ENCODE measurements at regions not wholly inside any gene's neighbourhood (a gene's known extent, or its start where the extent isn't known, plus 50 kb on each side); places are given as distances from the start of the nearest gene placed in this dataset.

DNA sequence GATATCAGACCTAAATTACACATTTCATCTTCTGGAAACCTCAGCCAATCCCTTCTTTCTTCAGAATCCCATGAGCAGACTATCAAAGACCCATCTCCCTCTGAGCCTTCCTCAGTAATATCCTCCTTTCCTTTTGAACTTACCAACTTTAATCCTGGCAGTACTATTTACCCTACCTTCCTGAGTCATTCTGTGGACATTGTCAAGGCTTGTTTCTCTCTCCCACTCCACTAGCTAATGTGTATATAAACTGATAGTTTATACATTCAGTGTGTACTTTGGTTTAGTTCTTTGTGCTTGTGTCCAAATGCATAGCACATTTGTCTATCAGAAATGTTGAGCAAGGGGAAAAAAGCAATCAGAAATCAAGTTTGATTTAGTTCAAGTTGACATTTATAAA lies 568.3 kb downstream of the CSNK1G3 start:
- no peak for DNase-seq
- Histone ChIP-seq H3K4me1 (no peaks in the 10 kb centered on the region), H3K9me3 (peaks cover 0 to 10% (median 0%) of the 10 kb centered on the region in 8 donors), H3K27ac (no peak overlapping the region), H3K27me3 (replicated peaks in 1 of 7) (no peaks in the 10 kb centered on the region), H3K36me3 (no peaks in the 10 kb centered on the region), H3K4me3 (no peak overlapping the region)
- TF ChIP-seq POLR2A (IDR thresholded peaks at IDR 0.05) (no peak), POLR2AphosphoS5 (IDR thresholded peaks at IDR 0.05) (no peak), CTCF (IDR thresholded peaks at IDR 0.05 in 8 of 11, conservative IDR thresholded peaks at IDR 0.05 in 3 of 11) (no peak)
- intact Hi-C loops (cut with DNase I; ENCODE audit: low total_unique reads) = no loop called here

DNA sequence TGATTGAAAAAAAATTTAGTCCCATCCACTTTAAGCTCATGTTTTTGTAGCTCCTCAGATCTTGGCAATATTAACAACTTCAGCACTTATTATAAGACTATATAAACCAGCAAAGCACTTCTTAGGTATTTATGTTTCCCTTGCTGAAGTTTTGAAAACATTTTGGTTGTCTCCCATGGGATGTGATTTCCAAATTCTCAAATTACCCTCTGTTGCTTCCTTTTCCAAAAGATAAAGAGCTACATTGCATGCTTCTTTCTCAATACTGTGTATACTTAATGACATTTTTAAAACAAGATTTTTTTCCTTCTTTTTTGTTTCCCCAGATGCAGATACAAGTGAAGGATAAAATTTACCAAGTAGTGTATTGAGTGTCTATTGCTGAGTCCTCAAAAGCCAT lies 567.1 kb downstream of the CSNK1G3 start:
- no peak overlapping the region for H3K4me3 ChIP-seq
- H3K27ac ChIP-seq = no peak overlapping the region
- DNase-seq = no peak
- no peaks in the 10 kb centered on the region for H3K27me3 ChIP-seq (replicated peaks in 1 of 7)
- H3K4me1 ChIP-seq = peaks cover 0 to 3% (median 0%) of the 10 kb centered on the region in 6 donors
- intact Hi-C loops (cut with DNase I; ENCODE audit: low total_unique reads) = no loop called here
- no peaks in the 10 kb centered on the region for H3K36me3 ChIP-seq
- H3K9me3 ChIP-seq = peaks cover 0 to 10% (median 0%) of the 10 kb centered on the region in 8 donors
- no peak for TF ChIP-seq CTCF (IDR thresholded peaks at IDR 0.05 in 8 of 11, conservative IDR thresholded peaks at IDR 0.05 in 3 of 11)
- TF ChIP-seq POLR2A (IDR thresholded peaks at IDR 0.05) = no peak
- no peak for TF ChIP-seq POLR2AphosphoS5 (IDR thresholded peaks at IDR 0.05)

DNA sequence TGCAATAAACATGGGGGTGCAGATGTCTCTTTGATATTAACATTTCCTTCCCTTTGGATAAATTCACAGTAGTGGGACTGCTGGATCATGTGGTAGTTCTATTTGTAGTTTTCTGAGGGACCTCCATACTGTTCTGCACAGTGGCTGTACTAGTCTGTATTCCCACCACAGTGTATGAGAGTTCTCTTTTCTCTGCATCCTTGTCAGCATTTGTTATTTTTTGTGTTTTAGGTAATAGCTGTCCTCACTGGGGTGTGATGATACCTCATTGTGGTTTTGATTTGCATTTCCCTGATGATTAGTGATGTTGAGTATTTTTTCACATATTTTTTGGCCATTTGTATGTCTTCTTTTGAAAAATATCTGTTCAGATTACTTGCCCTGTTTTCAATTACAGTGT lies 562.5 kb downstream of the CSNK1G3 start:
- H3K4me3 ChIP-seq = no peak overlapping the region
- intact Hi-C loops (cut with DNase I; ENCODE audit: low total_unique reads) = no loop called here
- no peaks in the 10 kb centered on the region for H3K36me3 ChIP-seq
- H3K27me3 ChIP-seq (replicated peaks in 1 of 7) = no peaks in the 10 kb centered on the region
- H3K9me3 ChIP-seq = peaks cover 0 to 10% (median 0%) of the 10 kb centered on the region in 8 donors
- H3K27ac ChIP-seq = no peak overlapping the region
- H3K4me1 ChIP-seq = peaks cover 0 to 3% (median 0%) of the 10 kb centered on the region in 6 donors
- no peak for DNase-seq
- TF ChIP-seq POLR2AphosphoS5 (IDR thresholded peaks at IDR 0.05) = no peak
- TF ChIP-seq POLR2A (IDR thresholded peaks at IDR 0.05) = no peak
- TF ChIP-seq CTCF (IDR thresholded peaks at IDR 0.05 in 8 of 11, conservative IDR thresholded peaks at IDR 0.05 in 3 of 11) = no peak

DNA sequence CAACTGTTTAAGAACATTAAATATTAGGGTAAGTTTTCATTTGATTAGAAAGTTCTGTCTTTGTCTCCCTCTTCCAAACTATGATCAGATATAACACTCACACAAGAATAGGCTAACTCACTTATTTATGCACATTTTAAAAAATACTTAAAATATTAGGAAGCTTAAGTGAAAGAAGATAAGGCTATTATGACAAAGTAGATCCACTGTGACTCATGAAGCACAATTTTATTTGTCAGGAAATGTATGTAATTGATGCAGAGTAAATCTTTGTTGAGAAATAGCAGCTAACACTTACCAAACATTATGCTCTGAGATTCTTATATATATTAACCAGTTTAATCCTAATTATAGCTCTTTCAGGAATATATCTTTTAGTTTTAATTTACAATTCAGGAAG lies 560.6 kb downstream of the CSNK1G3 start:
- no peaks in the 10 kb centered on the region for H3K27me3 ChIP-seq (replicated peaks in 1 of 7)
- intact Hi-C loops (cut with DNase I; ENCODE audit: low total_unique reads) = no loop called here
- TF ChIP-seq POLR2A (IDR thresholded peaks at IDR 0.05) (no peak), POLR2AphosphoS5 (IDR thresholded peaks at IDR 0.05) (no peak), CTCF (IDR thresholded peaks at IDR 0.05 in 8 of 11, conservative IDR thresholded peaks at IDR 0.05 in 3 of 11) (no peak)
- H3K36me3 ChIP-seq = no peaks in the 10 kb centered on the region
- no peak overlapping the region for H3K27ac ChIP-seq
- H3K4me1 ChIP-seq = peaks cover 0 to 3% (median 0%) of the 10 kb centered on the region in 6 donors
- no peak for DNase-seq
- H3K9me3 ChIP-seq = peaks cover 0 to 10% (median 0%) of the 10 kb centered on the region in 8 donors
- H3K4me3 ChIP-seq = no peak overlapping the region

Data from spleen (tissue), 8 donors.